ENCODE measurements at regions not wholly inside any gene's neighbourhood (a gene's known extent, or its start where the extent isn't known, plus 50 kb on each side); places are given as distances from the start of the nearest gene placed in this dataset.

DNA sequence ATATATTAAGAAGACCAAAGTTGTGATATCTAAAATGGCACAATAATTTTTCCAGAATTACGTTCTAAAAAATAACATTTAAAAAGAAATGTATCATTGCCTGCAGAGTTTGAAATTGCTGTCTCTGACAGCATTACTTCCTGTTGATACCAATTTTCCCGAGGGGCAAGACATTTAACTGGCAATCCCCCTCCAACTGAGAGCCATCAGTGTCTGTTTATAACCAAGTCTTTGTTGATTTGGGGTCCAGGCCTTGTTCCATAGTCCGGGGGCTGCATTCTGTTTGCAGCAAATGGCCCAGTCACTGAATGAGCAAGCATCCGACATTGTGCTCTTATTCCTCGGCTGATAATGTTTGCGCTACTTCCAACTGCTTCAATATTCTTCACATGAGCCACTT lies 231.5 kb downstream of the NAF1 start:
- no peak for DNase-seq
- Histone ChIP-seq H3K27ac (ENCODE audit: low read length) (no peak overlapping the region), H3K4me2 (ENCODE audit: low read depth, low read length) (no peak overlapping the region), H4K20me1 (ENCODE audit: insufficient read depth, low read length) (no peaks in the 10 kb centered on the region), H3F3A (ENCODE audit: insufficient read depth, low read length) (no peaks in the 10 kb centered on the region), H3K9me2 (replicated peaks; ENCODE audit: insufficient read depth, low read length) (no peaks in the 10 kb centered on the region), H3K9me3 (replicated peaks; ENCODE audit: insufficient read depth, low read length) (no peaks in the 10 kb centered on the region), H2AFZ (ENCODE audit: low read length) (no peak overlapping the region), H3K27me3 (replicated peaks; ENCODE audit: insufficient read depth, low read length) (no peaks in the 10 kb centered on the region), H3K4me3 (ENCODE audit: low read length) (no peak overlapping the region), H3K4me1 (ENCODE audit: low read length) (no peaks in the 10 kb centered on the region), H3K9ac (ENCODE audit: low read length) (no peak overlapping the region), H3K36me3 (replicated peaks; ENCODE audit: insufficient read depth, low read length) (no peaks in the 10 kb centered on the region), H3K79me2 (ENCODE audit: low read length) (no peaks in the 10 kb centered on the region)
- no peak for TF ChIP-seq EZH2phosphoT487 (IDR thresholded peaks at IDR 0.05; ENCODE audit: low read length)
- TF ChIP-seq EZH2 (optimal IDR thresholded peaks at IDR 0.05; ENCODE audit: low read depth, low read length), result no peak
- TF ChIP-seq, protein P1, sequence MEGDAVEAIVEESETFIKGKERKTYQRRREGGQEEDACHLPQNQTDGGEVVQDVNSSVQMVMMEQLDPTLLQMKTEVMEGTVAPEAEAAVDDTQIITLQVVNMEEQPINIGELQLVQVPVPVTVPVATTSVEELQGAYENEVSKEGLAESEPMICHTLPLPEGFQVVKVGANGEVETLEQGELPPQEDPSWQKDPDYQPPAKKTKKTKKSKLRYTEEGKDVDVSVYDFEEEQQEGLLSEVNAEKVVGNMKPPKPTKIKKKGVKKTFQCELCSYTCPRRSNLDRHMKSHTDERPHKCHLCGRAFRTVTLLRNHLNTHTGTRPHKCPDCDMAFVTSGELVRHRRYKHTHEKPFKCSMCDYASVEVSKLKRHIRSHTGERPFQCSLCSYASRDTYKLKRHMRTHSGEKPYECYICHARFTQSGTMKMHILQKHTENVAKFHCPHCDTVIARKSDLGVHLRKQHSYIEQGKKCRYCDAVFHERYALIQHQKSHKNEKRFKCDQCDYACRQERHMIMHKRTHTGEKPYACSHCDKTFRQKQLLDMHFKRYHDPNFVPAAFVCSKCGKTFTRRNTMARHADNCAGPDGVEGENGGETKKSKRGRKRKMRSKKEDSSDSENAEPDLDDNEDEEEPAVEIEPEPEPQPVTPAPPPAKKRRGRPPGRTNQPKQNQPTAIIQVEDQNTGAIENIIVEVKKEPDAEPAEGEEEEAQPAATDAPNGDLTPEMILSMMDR (IDR thresholded peaks at IDR 0.05; ENCODE audit: low read length), result no peak

- Histone ChIP-seq H3K4me1 (ENCODE audit: low read length) (no peaks in the 10 kb centered on the region), H3K9me3 (replicated peaks; ENCODE audit: insufficient read depth, low read length) (no peaks in the 10 kb centered on the region), H3K36me3 (replicated peaks; ENCODE audit: insufficient read depth, low read length) (no peaks in the 10 kb centered on the region), H3K79me2 (ENCODE audit: low read length) (no peaks in the 10 kb centered on the region), H3K4me3 (ENCODE audit: low read length) (no peak overlapping the region), H3K9me2 (replicated peaks; ENCODE audit: insufficient read depth, low read length) (no peaks in the 10 kb centered on the region), H3K9ac (ENCODE audit: low read length) (no peak overlapping the region), H3K27me3 (replicated peaks; ENCODE audit: insufficient read depth, low read length) (no peaks in the 10 kb centered on the region), H4K20me1 (ENCODE audit: insufficient read depth, low read length) (no peaks in the 10 kb centered on the region), H3K4me2 (ENCODE audit: low read depth, low read length) (no peak overlapping the region), H2AFZ (ENCODE audit: low read length) (no peak overlapping the region), H3F3A (ENCODE audit: insufficient read depth, low read length) (no peaks in the 10 kb centered on the region), H3K27ac (ENCODE audit: low read length) (no peak overlapping the region)
- TF ChIP-seq EZH2 (optimal IDR thresholded peaks at IDR 0.05; ENCODE audit: low read depth, low read length) (no peak), EZH2phosphoT487 (IDR thresholded peaks at IDR 0.05; ENCODE audit: low read length) (no peak)
- TF ChIP-seq, protein P1 (IDR thresholded peaks at IDR 0.05; ENCODE audit: low read length), result no peak
- DNase-seq, result no peak
Measured at GRCh38 chr4:162931286-162931685, 235.4 kb downstream of the NAF1 start.

DNA sequence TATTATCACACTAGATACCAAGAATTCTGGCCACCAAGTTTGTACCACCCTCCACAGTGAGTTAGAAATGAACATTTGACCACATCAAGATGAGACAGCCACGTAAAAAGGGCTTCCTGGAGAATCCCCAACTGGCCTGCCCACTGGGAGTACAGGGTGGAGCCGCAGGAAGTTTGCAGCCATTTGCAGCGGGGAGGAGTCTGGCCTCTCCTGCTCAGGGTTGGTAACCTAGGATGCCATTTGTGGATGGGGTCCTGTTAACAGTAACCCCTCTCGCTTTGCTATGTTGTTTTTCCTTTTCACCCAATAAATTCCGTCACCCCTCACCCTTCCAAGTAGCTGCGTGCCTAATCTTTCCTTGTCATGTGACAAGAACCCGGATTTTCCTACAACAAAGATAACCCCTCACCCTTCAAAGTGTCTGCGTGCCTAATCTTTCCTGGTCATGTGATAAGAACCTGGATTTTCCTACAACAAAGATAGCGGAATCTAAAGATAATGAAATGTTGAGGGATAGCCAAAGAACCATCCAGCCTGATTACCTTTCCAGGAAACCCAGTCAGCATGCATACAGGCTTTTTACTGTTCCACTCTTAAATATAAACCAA lies 245.4 kb downstream of the NAF1 start:
- H4K20me1 ChIP-seq (ENCODE audit: insufficient read depth, low read length), result no peaks in the 10 kb centered on the region
- no peaks in the 10 kb centered on the region for H3K79me2 ChIP-seq (ENCODE audit: low read length)
- no peak overlapping the region for H2AFZ ChIP-seq (ENCODE audit: low read length)
- no peak overlapping the region for H3K27ac ChIP-seq (ENCODE audit: low read length)
- no peaks in the 10 kb centered on the region for H3K36me3 ChIP-seq (replicated peaks; ENCODE audit: insufficient read depth, low read length)
- no peaks in the 10 kb centered on the region for H3F3A ChIP-seq (ENCODE audit: insufficient read depth, low read length)
- H3K9me2 ChIP-seq (replicated peaks; ENCODE audit: insufficient read depth, low read length), result no peaks in the 10 kb centered on the region
- H3K27me3 ChIP-seq (replicated peaks; ENCODE audit: insufficient read depth, low read length), result no peaks in the 10 kb centered on the region
- no peak overlapping the region for H3K9ac ChIP-seq (ENCODE audit: low read length)
- no peak for DNase-seq
- no peaks in the 10 kb centered on the region for H3K4me1 ChIP-seq (ENCODE audit: low read length)
- no peak overlapping the region for H3K4me3 ChIP-seq (ENCODE audit: low read length)
- no peak for TF ChIP-seq EZH2 (optimal IDR thresholded peaks at IDR 0.05; ENCODE audit: low read depth, low read length)
- no peak for TF ChIP-seq EZH2phosphoT487 (IDR thresholded peaks at IDR 0.05; ENCODE audit: low read length)
- TF ChIP-seq, protein P1 (IDR thresholded peaks at IDR 0.05; ENCODE audit: low read length), result no peak
- no peaks in the 10 kb centered on the region for H3K9me3 ChIP-seq (replicated peaks; ENCODE audit: insufficient read depth, low read length)
- H3K4me2 ChIP-seq (ENCODE audit: low read depth, low read length), result no peak overlapping the region
